ENCODE measurements at regions not wholly inside any gene's neighbourhood (a gene's known extent, or its start where the extent isn't known, plus 50 kb on each side); places are given as distances from the start of the nearest gene placed in this dataset.

- DNase-seq, result peak; percentile 54
Measured at GRCh38 chr1:60913708-60914107, 168.7 kb upstream of the NFIA start.

- no peak for DNase-seq
Measured at GRCh38 chr1:60913039-60913438, 169.3 kb upstream of the NFIA start.

- DNase-seq, result no peak
Measured at GRCh38 chr1:60911966-60912697, 170.2 kb upstream of the NFIA start.

- no peak for DNase-seq
Measured at GRCh38 chr1:60908159-60908558, 174.2 kb upstream of the NFIA start.

GRCh38 chr1:60906526-60906925 lies 175.8 kb upstream of the NFIA start:
- DNase-seq, result no peak

- no peak for DNase-seq
Measured at GRCh38 chr1:60906039-60906438, 176.3 kb upstream of the NFIA start.

GRCh38 chr1:60904099-60904851 lies 178.1 kb upstream of the NFIA start:
- DNase-seq, result peak; percentile 44

GRCh38 chr1:60903591-60903990 lies 178.8 kb upstream of the NFIA start:
- DNase-seq, result no peak

- DNase-seq, result no peak
Measured at GRCh38 chr1:60899464-60899863, 182.9 kb upstream of the NFIA start.

- no peak for DNase-seq
Measured at GRCh38 chr1:60898987-60899386, 183.4 kb upstream of the NFIA start.

- DNase-seq, result no peak
Measured at GRCh38 chr1:60898413-60898812, 183.9 kb upstream of the NFIA start.

- DNase-seq, result no peak
Measured at GRCh38 chr1:60896701-60897363, 185.5 kb upstream of the NFIA start.

- no peak for DNase-seq
Measured at GRCh38 chr1:60895701-60896100, 186.7 kb upstream of the NFIA start.

GRCh38 chr1:60895252-60895651 lies 187.1 kb upstream of the NFIA start:
- DNase-seq, result no peak

- no peak for DNase-seq
Measured at GRCh38 chr1:60894741-60895140, 187.6 kb upstream of the NFIA start.

GRCh38 chr1:60894130-60894529 lies 188.2 kb upstream of the NFIA start:
- DNase-seq, result no peak

- DNase-seq, result no peak
Measured at GRCh38 chr1:60893136-60893930, 189.0 kb upstream of the NFIA start.

- no peak for DNase-seq
Measured at GRCh38 chr1:60891765-60892164, 190.6 kb upstream of the NFIA start.

GRCh38 chr1:60891281-60891680 lies 191.1 kb upstream of the NFIA start:
- no peak for DNase-seq

- no peak for DNase-seq
Measured at GRCh38 chr1:60890664-60891063, 191.7 kb upstream of the NFIA start.

GRCh38 chr1:60889709-60890108 lies 192.7 kb upstream of the NFIA start:
- no peak for DNase-seq

GRCh38 chr1:60888126-60888525 lies 194.2 kb upstream of the NFIA start:
- no peak for DNase-seq

- no peak for DNase-seq
Measured at GRCh38 chr1:60886793-60887331, 195.5 kb upstream of the NFIA start.
